ENCODE measurements at regions not wholly inside any gene's neighbourhood (a gene's known extent, or its start where the extent isn't known, plus 50 kb on each side); places are given as distances from the start of the nearest gene placed in this dataset.

DNA sequence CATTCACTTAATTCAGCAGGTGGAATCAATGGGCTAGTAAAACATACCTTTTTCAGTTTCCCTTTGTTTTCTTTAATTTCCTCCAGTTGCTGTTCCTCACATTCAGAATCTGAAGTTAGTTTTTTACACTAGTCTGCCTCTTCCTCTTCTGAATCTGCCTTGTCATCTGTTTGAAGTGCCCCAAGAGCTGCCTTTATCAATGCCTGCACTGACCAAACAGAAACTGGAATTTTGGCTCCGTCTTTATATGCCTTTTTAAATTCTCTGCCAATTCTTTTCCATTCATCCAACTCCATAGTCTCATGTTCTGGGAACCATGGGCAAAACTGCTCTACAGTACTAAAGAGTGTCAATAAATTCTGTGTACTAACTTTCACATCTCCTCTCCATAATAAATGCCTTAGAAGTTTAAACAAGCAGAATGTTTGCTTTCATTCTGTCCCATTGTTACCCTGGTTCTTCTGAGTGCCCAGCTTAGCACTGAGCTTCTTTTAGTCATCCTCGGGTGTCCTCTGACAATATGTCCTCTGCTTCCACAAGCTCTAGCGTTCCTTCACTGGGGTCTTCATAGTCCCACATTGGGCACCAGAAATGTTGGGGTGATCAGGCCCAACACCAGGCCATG, 154.2 kb downstream of the ZNF486 start:
- H3K9me3 ChIP-seq (ENCODE audit: insufficient read depth, low read depth), result no peaks in the 10 kb centered on the region
- no peak overlapping the region for H2AFZ ChIP-seq
- H3K27ac ChIP-seq, result no peak overlapping the region
- no peaks in the 10 kb centered on the region for H3K36me3 ChIP-seq (ENCODE audit: low read depth)
- H3F3A ChIP-seq (ENCODE audit: insufficient read depth, low read depth), result no peaks in the 10 kb centered on the region
- POLR2A ChIA-PET (ENCODE audit: unreplicated experiment), result no interaction called here
- H3K27me3 ChIP-seq (ENCODE audit: insufficient read depth, low read depth), result no peaks in the 10 kb centered on the region
- H3K4me3 ChIP-seq, result no peak overlapping the region
- no peaks in the 10 kb centered on the region for H3K9me2 ChIP-seq (ENCODE audit: insufficient read depth)
- H3K4me1 ChIP-seq (replicated peaks; ENCODE audit: insufficient read depth), result no peaks in the 10 kb centered on the region
- intact Hi-C loops (cut with micrococcal nuclease; ENCODE audit: unreplicated experiment), result no loop called here
- H4K20me1 ChIP-seq (ENCODE audit: insufficient read depth), result no peaks in the 10 kb centered on the region
- BruUV-seq (replicated peaks), result no TSS peak
- CTCF ChIA-PET, result no interaction called here
- no peak for DNase-seq
- no peak overlapping the region for H3K4me2 ChIP-seq
- no peak for TF ChIP-seq EZH2 (IDR thresholded peaks at IDR 0.05; ENCODE audit: low read depth)
- no peak for TF ChIP-seq CTCF (conservative IDR thresholded peaks at IDR 0.05)
- no peaks in the 10 kb centered on the region for H3K79me2 ChIP-seq (ENCODE audit: low read depth)

DNA sequence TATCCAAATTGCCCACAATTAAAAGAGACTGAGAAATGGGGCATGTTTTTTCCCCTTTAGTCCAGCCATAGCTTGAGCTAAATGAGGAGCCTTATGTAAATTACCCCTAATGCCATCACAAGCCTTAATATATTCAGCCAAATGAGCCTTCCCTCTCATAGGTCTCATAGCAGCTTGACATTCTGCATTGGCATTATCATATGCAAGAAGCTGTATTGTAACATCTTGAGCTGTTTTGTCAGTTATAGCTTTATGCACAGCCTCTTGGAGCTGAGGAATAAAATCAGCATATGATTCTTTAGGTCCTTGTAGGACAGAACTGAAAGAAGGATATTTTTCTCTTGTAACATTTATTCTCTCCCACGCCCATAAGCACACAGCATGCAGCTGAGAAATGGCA, 153.2 kb downstream of the ZNF486 start:
- CTCF ChIA-PET, result no interaction called here
- POLR2A ChIA-PET (ENCODE audit: unreplicated experiment), result no interaction called here

DNA sequence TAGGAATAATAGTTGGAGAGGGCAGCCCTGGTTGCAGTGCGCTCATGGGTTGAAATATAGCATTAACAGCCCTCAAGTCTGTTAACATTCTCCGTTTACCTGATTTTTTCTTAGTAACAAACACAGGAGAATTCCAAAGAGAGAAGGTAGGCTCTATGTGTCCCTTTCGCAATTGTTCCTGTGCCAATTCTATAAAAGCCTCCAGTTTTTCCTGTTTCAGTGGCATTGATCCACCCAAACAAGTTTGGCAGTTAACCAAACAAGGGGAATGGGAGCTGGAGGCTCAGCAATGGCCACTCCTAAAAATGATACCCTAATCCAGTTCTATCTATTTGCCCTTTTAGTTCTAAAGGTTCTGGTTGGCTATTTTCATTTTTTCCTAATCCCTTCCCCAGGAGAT, 151.6 kb downstream of the ZNF486 start:
- no peaks in the 10 kb centered on the region for H3K9me3 ChIP-seq (ENCODE audit: insufficient read depth, low read depth)
- H3K9me2 ChIP-seq (ENCODE audit: insufficient read depth), result no peaks in the 10 kb centered on the region
- no peak overlapping the region for H3K27ac ChIP-seq
- intact Hi-C loops (cut with micrococcal nuclease; ENCODE audit: unreplicated experiment), result no loop called here
- H3F3A ChIP-seq (ENCODE audit: insufficient read depth, low read depth), result no peaks in the 10 kb centered on the region
- H3K4me2 ChIP-seq, result no peak overlapping the region
- H4K20me1 ChIP-seq (ENCODE audit: insufficient read depth), result no peaks in the 10 kb centered on the region
- no peaks in the 10 kb centered on the region for H3K4me1 ChIP-seq (replicated peaks; ENCODE audit: insufficient read depth)
- H3K27me3 ChIP-seq (ENCODE audit: insufficient read depth, low read depth), result no peaks in the 10 kb centered on the region
- H3K36me3 ChIP-seq (ENCODE audit: low read depth), result no peaks in the 10 kb centered on the region
- POLR2A ChIA-PET (ENCODE audit: unreplicated experiment), result no interaction called here
- no peaks in the 10 kb centered on the region for H3K79me2 ChIP-seq (ENCODE audit: low read depth)
- no peak overlapping the region for H3K4me3 ChIP-seq
- CTCF ChIA-PET, result no interaction called here
- TF ChIP-seq CTCF (conservative IDR thresholded peaks at IDR 0.05) (no peak), EZH2 (IDR thresholded peaks at IDR 0.05; ENCODE audit: low read depth) (no peak)
- no peak for DNase-seq
- BruUV-seq (replicated peaks), result no TSS peak
- H2AFZ ChIP-seq, result no peak overlapping the region

More for the DNA sequence above, 153.2 kb downstream of the ZNF486 start:
- Histone ChIP-seq H3F3A (ENCODE audit: insufficient read depth, low read depth) (no peaks in the 10 kb centered on the region), H3K79me2 (ENCODE audit: low read depth) (no peaks in the 10 kb centered on the region), H2AFZ (no peak overlapping the region), H3K27ac (no peak overlapping the region), H3K4me3 (no peak overlapping the region), H3K4me1 (replicated peaks; ENCODE audit: insufficient read depth) (no peaks in the 10 kb centered on the region), H3K9me2 (ENCODE audit: insufficient read depth) (no peaks in the 10 kb centered on the region), H3K4me2 (no peak overlapping the region), H3K36me3 (ENCODE audit: low read depth) (no peaks in the 10 kb centered on the region), H3K9me3 (ENCODE audit: insufficient read depth, low read depth) (no peaks in the 10 kb centered on the region), H3K27me3 (ENCODE audit: insufficient read depth, low read depth) (no peaks in the 10 kb centered on the region), H4K20me1 (ENCODE audit: insufficient read depth) (no peaks in the 10 kb centered on the region)
- BruUV-seq (replicated peaks), result no TSS peak
- intact Hi-C loops (cut with micrococcal nuclease; ENCODE audit: unreplicated experiment), result no loop called here
- TF ChIP-seq CTCF (conservative IDR thresholded peaks at IDR 0.05), result no peak
- TF ChIP-seq EZH2 (IDR thresholded peaks at IDR 0.05; ENCODE audit: low read depth), result no peak
- DNase-seq, result no peak

All from PC-9 (cell line).